PFSK-1 (cell line): ENCODE measurements at regions not wholly inside any gene's neighbourhood (a gene's known extent, or its start where the extent isn't known, plus 50 kb on each side); places are given as distances from the start of the nearest gene placed in this dataset.

Experiments used
- FOXP2 ChIP-seq: optimal IDR thresholded peaks from 2 replicates; pipeline ENCODE3; 2011; ENCODE audit warnings: borderline replicate concordance, control low read depth, inconsistent platforms; ENCODE audit not compliant: insufficient read depth; ENCODE audit errors: extremely low read length, extremely low read depth
- POLR2AphosphoS5 ChIP-seq: IDR thresholded peaks from 2 replicates; pipeline ENCODE4 v1.6.1; 2012; ENCODE audit warnings: low read depth, mild to moderate bottlenecking, control low read depth, low read length, moderate library complexity
- SIN3A ChIP-seq: IDR thresholded peaks from 2 replicates; pipeline ENCODE4 v1.6.1; 2012; ENCODE audit warnings: mild to moderate bottlenecking, low read length, moderate library complexity, borderline replicate concordance; ENCODE audit not compliant: insufficient read depth
- TAF1 ChIP-seq: IDR thresholded peaks from 2 replicates; pipeline ENCODE4 v1.6.1; 2012; ENCODE audit warnings: low read length, control low read depth, borderline replicate concordance; ENCODE audit not compliant: insufficient read depth
- TF ChIP-seq, protein P1 (sequence below), 2 experiments: IDR thresholded peaks; 2 replicates each; pipeline versions ENCODE4 v1.6.1 to v1.8.0; 2011 to 2012; ENCODE audit warnings: low read depth in 2 of 2, low read length in 2 of 2, control low read depth in 1 of 2, inconsistent platforms in 1 of 2, mild to moderate bottlenecking in 1 of 2, moderate library complexity in 1 of 2; ENCODE audit not compliant: insufficient read depth in 1 of 2

DNA sequence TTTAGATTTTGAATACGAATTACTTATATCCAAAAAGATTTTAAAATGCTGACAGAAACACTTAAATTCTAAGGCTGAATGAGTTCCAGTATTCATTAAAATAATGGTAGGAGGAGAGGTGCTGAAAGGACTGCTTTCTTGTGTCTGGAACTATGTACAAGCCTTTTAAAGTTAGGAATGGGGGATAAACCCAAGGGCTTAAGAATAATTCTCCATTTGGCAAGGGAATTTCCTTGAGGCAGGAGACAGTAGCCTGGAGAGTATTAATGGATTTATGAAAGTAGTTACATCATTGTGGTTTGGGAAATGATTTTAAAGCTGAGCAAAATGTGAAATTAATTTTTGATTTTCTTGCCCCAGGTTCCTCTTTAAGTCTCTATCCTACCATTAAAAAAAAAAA is 266.5 kb upstream of the KCNIP4 start:
- TF ChIP-seq POLR2AphosphoS5 (no peak), FOXP2 (no peak), TAF1 (no peak)
- TF ChIP-seq, protein P1, sequence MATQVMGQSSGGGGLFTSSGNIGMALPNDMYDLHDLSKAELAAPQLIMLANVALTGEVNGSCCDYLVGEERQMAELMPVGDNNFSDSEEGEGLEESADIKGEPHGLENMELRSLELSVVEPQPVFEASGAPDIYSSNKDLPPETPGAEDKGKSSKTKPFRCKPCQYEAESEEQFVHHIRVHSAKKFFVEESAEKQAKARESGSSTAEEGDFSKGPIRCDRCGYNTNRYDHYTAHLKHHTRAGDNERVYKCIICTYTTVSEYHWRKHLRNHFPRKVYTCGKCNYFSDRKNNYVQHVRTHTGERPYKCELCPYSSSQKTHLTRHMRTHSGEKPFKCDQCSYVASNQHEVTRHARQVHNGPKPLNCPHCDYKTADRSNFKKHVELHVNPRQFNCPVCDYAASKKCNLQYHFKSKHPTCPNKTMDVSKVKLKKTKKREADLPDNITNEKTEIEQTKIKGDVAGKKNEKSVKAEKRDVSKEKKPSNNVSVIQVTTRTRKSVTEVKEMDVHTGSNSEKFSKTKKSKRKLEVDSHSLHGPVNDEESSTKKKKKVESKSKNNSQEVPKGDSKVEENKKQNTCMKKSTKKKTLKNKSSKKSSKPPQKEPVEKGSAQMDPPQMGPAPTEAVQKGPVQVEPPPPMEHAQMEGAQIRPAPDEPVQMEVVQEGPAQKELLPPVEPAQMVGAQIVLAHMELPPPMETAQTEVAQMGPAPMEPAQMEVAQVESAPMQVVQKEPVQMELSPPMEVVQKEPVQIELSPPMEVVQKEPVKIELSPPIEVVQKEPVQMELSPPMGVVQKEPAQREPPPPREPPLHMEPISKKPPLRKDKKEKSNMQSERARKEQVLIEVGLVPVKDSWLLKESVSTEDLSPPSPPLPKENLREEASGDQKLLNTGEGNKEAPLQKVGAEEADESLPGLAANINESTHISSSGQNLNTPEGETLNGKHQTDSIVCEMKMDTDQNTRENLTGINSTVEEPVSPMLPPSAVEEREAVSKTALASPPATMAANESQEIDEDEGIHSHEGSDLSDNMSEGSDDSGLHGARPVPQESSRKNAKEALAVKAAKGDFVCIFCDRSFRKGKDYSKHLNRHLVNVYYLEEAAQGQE (IDR thresholded peaks at IDR 0.05; ENCODE audit: insufficient read depth in 1 of 2, low read depth in 2 of 2, low read length in 2 of 2), result no peak

DNA sequence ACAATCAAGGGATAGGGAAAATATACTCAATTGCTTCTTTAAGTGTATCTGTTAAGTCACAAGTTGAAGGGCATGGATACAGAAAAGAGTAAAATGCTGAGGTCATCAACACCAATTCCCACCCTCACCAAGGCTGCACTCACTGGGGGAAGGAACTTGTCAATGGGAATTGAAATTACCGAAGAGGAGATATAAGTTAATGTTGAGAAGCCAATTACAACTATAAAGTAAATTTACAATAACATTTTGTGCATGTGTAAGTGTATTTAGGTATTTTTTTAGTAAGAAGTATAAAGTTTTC is 255.1 kb upstream of the KCNIP4 start:
- TF ChIP-seq TAF1 (no peak), FOXP2 (no peak), SIN3A (no peak), POLR2AphosphoS5 (no peak)
- TF ChIP-seq, protein P1 (IDR thresholded peaks at IDR 0.05; ENCODE audit: insufficient read depth in 1 of 2, low read depth in 2 of 2, low read length in 2 of 2), result no peak

DNA sequence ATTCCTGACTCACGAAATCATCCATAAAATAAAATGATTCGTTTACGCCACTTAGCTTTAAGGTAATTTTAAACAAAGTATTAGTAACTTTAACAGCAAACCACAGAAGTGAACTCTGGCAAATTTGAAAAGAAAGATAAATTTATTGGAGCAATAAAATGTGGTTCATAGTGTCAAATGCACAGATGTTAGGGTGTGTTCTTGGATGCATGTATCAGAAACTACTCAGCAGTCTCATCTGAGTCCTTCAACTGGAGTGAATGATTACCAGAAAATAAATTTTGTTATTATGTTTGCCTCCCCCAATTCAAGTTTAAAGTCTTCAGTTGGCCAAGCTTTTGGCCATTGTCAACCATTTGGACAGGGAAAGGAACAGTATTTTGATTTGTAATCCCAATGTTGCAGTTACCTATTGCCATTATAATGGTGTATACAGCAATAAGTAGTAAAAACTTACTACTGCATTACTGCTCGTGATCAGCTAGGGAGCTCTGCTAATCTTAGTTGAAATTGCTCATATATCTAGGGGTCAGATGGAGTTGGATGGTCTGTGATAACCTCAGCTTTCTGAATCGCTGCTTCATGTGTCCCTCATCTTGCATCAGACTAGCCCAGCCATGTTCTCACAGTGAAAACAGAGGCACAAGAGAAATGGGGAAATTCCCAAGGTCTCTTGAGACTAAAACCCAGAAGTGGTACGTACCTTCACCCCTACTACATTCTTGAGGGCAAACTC is 254.6 kb upstream of the KCNIP4 start:
- TF ChIP-seq SIN3A (no peak), TAF1 (no peak), FOXP2 (no peak), POLR2AphosphoS5 (no peak)
- TF ChIP-seq, protein P1 (IDR thresholded peaks at IDR 0.05; ENCODE audit: insufficient read depth in 1 of 2, low read depth in 2 of 2, low read length in 2 of 2), result no peak

DNA sequence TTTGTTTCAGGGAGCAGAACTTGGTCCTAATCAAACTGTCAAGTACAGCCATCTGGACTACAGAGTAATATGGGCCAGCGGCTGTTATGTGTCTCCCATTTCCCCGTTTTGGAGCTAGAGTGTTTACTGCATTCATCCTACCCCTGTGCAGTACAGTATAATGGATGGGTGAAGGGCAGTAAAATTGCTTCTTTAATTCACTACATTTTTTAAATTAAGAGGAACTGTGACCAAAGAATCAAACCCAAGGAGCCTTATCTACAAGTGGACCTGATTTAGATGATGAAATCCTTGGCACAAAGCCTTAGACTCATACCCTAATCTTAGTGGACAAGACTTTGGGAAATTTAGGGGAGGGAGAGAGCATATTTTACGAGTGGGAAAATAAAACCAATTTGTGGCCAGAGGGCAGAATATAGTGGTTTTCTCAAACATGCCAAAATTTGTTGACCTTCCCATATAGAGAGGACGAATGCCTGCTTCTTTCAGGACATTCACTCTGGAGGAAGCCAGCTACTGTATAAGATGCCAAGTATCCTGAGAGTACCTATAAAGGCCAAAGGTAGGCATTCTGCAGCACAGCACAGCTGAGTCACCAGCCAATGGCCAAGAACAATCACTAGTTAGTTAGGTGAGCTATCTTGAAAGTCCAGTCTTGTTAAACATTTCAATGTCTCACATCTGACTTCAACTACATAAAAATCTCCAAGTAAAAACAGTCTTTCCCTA is 253.8 kb upstream of the KCNIP4 start:
- TF ChIP-seq, protein P1 (IDR thresholded peaks at IDR 0.05; ENCODE audit: insufficient read depth in 1 of 2, low read depth in 2 of 2, low read length in 2 of 2), result no peak
- TF ChIP-seq TAF1 (no peak), POLR2AphosphoS5 (no peak)
